ENCODE measurements at regions not wholly inside any gene's neighbourhood (a gene's known extent, or its start where the extent isn't known, plus 50 kb on each side); places are given as distances from the start of the nearest gene placed in this dataset.
"Not testable (repeated sequence)": the region's sequence is repeated elsewhere in the genome, so short reads cannot be mapped to it uniquely, and the experiment has no call there.

- DNase-seq (no peak), ATAC-seq (no peak)
- Histone ChIP-seq H3K4me1 (ENCODE audit: control insufficient read depth, insufficient read depth, low read length) (no peaks in the 10 kb centered on the region), H3K27ac (ENCODE audit: low read length) (no peak overlapping the region), H3K4me3 (ENCODE audit: low read length) (no peak overlapping the region), H3K36me3 (ENCODE audit: control insufficient read depth, insufficient read depth, low read length) (no peaks in the 10 kb centered on the region), H3K9me3 (ENCODE audit: control insufficient read depth, insufficient read depth, low read length) (no peaks in the 10 kb centered on the region), H3K27me3 (ENCODE audit: control insufficient read depth, insufficient read depth, low read length) (no peaks in the 10 kb centered on the region)
- Mint-ChIP-seq H3K36me3 (no peaks in the 10 kb centered on the region), H3K4me1 (no peaks in the 10 kb centered on the region), H3K9me3 (no peaks in the 10 kb centered on the region), H3K27ac (no peak overlapping the region), H3K27me3 (ENCODE audit: low read depth in 2 of 2) (peaks cover 8 to 9% of the 10 kb centered on the region in 2 donors), H3K4me3 (no peak overlapping the region)
- no peak for TF ChIP-seq CTCF (IDR thresholded peaks at IDR 0.05)
- intact Hi-C loops (cut with micrococcal nuclease): loop anchor here (10.0 kb wide), 1 partner anchor 155 kb away; the partner anchor contains the start of gene ZNF22
- no CpG with 5 or more reads among the region's 1 CpG for WGBS (ENCODE audit: insufficient coverage)
Observed at GRCh38 chr10:45160271-45160670, 155.1 kb downstream of the OR13A1 start.

DNA sequence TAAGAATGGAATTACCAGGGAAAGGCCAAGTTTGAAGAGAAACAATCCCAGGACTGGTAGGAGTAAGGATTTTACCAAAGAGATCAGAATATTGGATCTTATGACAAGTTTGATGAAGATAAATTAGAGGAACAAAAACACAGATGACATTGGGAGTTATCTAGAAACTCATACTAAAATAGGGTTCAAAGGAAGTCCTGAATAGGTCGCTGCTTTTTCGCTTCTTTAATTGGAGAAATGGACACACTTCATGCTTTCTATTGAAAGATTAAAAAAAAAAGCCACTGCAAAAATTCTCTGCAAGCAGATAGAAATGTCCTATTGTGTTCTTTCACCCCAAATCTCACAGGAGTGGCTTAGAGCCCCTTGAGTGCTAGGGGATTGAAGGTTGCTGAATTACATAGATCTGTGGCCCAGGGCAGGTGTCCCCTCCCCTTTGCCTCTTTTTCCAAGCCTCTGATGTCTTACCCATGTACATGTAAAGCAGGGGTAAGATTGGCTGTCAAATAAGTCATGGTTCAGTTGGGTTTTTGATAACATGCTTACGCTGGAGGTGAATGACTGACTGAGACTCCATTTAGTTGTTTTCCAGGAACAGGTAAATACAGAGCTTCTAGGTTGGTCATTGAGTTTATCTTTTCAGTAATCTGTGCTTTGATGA is 152.0 kb downstream of the OR13A1 start:
- H3K4me1 ChIP-seq (ENCODE audit: control insufficient read depth, insufficient read depth, low read length): no peaks in the 10 kb centered on the region
- no peak for DNase-seq
- peaks cover 0 to 5% of the 10 kb centered on the region in 2 donors for H3K27me3 Mint-ChIP-seq (ENCODE audit: low read depth in 2 of 2)
- H3K9me3 ChIP-seq (ENCODE audit: control insufficient read depth, insufficient read depth, low read length): no peaks in the 10 kb centered on the region
- H3K36me3 ChIP-seq (ENCODE audit: control insufficient read depth, insufficient read depth, low read length): no peaks in the 10 kb centered on the region
- H3K4me3 Mint-ChIP-seq: no peak overlapping the region
- no peak for TF ChIP-seq CTCF (IDR thresholded peaks at IDR 0.05)
- 96% methylated on average over 3 of the region's 3 CpGs for WGBS (ENCODE audit: insufficient coverage)
- no peaks in the 10 kb centered on the region for H3K9me3 Mint-ChIP-seq
- intact Hi-C loops (cut with micrococcal nuclease): loop anchor here (10.0 kb wide), 1 partner anchor 159 kb away; the partner anchor contains the start of gene ZNF22
- no peaks in the 10 kb centered on the region for H3K4me1 Mint-ChIP-seq
- H3K36me3 Mint-ChIP-seq: no peaks in the 10 kb centered on the region
- ATAC-seq: no peak
- no peak overlapping the region for H3K4me3 ChIP-seq (ENCODE audit: low read length)
- H3K27ac ChIP-seq (ENCODE audit: low read length): no peak overlapping the region
- no peak overlapping the region for H3K27ac Mint-ChIP-seq
- H3K27me3 ChIP-seq (ENCODE audit: control insufficient read depth, insufficient read depth, low read length): no peaks in the 10 kb centered on the region

GRCh38 chr10:45175520-45176118 is 139.8 kb downstream of the OR13A1 start:
- H3K4me1 Mint-ChIP-seq; intact Hi-C loops (cut with micrococcal nuclease); H3K27ac Mint-ChIP-seq; H3K4me3 Mint-ChIP-seq; H3K4me3 ChIP-seq (ENCODE audit: low read length); ATAC-seq; H3K4me1 ChIP-seq (ENCODE audit: control insufficient read depth, insufficient read depth, low read length); H3K36me3 ChIP-seq (ENCODE audit: control insufficient read depth, insufficient read depth, low read length); H3K9me3 ChIP-seq (ENCODE audit: control insufficient read depth, insufficient read depth, low read length); H3K9me3 Mint-ChIP-seq; H3K27me3 ChIP-seq (ENCODE audit: control insufficient read depth, insufficient read depth, low read length); DNase-seq; H3K36me3 Mint-ChIP-seq; H3K27ac ChIP-seq (ENCODE audit: low read length): not testable (repeated sequence)
- peaks cover 8 to 23% of the 10 kb centered on the region in 2 donors for H3K27me3 Mint-ChIP-seq (ENCODE audit: low read depth in 2 of 2)
- WGBS (ENCODE audit: insufficient coverage): 82% methylated on average over 7 of the region's 8 CpGs

- H3K4me3 Mint-ChIP-seq: no peak overlapping the region
- no peak overlapping the region for H3K4me3 ChIP-seq (ENCODE audit: low read length)
- no peak overlapping the region for H3K27ac ChIP-seq (ENCODE audit: low read length)
- no peaks in the 10 kb centered on the region for H3K36me3 Mint-ChIP-seq
- H3K4me1 ChIP-seq (ENCODE audit: control insufficient read depth, insufficient read depth, low read length): no peaks in the 10 kb centered on the region
- no peaks in the 10 kb centered on the region for H3K4me1 Mint-ChIP-seq
- intact Hi-C loops (cut with micrococcal nuclease): no loop called here
- no peaks in the 10 kb centered on the region for H3K36me3 ChIP-seq (ENCODE audit: control insufficient read depth, insufficient read depth, low read length)
- no peaks in the 10 kb centered on the region for H3K9me3 ChIP-seq (ENCODE audit: control insufficient read depth, insufficient read depth, low read length)
- no peak overlapping the region for H3K27ac Mint-ChIP-seq
- no peak for TF ChIP-seq CTCF (IDR thresholded peaks at IDR 0.05)
- 93% methylated on average over 13 of the region's 13 CpGs for WGBS (ENCODE audit: insufficient coverage)
- H3K9me3 Mint-ChIP-seq: no peaks in the 10 kb centered on the region
- H3K27me3 Mint-ChIP-seq (ENCODE audit: low read depth in 2 of 2): peaks cover 0 to 8% of the 10 kb centered on the region in 2 donors
- ATAC-seq: no peak
- DNase-seq: no peak
- H3K27me3 ChIP-seq (ENCODE audit: control insufficient read depth, insufficient read depth, low read length): no peaks in the 10 kb centered on the region
Observed at GRCh38 chr10:45179691-45180090, 135.7 kb downstream of the OR13A1 start.
